ENCODE measurements at regions not wholly inside any gene's neighbourhood (a gene's known extent, or its start where the extent isn't known, plus 50 kb on each side); places are given as distances from the start of the nearest gene placed in this dataset.
A peak's percentile ranks its signal among the peaks of the same experiment; 100 is the strongest.

DNA sequence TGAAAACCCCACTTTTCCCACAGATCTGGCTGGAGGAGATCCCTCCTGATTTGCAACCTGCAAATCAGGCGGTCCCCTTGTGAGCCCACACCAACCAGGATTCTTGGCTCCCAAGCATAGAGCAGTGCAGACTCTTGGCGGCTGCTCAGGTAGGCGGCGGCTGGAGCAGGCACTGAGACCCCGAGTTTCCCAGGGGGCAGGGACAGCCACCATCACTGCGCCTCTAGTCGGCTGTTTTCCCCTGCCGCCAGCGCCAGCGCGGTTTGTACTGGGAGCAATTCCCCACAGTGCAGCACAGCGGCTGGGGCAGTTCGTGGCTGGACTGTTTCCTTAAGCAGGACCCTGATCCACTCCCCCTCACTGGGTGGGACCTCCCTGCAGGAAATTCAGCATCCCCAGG lies 323.3 kb downstream of the TRIB2 start:
- H2BK20ac ChIP-seq (ENCODE audit: low read length), result no peak overlapping the region
- no peaks in the 10 kb centered on the region for H3K79me1 ChIP-seq (ENCODE audit: low read depth, low read length)
- no peak for DNase-seq (ENCODE audit: low read depth in 1 of 2, low spot score in 2 of 2)
- no peak overlapping the region for H3K9ac ChIP-seq (replicated peaks in 1 of 4; ENCODE audit: extremely low read depth in 1 of 4, low read depth in 3 of 4, low read length in 3 of 4)
- H3K9me3 ChIP-seq (ENCODE audit: insufficient read depth in 2 of 2, low read depth in 1 of 2, low read length in 1 of 2), result peaks cover 0 to 4% of the 10 kb centered on the region in 2 experiments; a peak in 1 of 4 replicates
- H4K8ac ChIP-seq (ENCODE audit: extremely low read depth, insufficient read depth, low read length), result no peak overlapping the region
- H3K4me2 ChIP-seq (ENCODE audit: insufficient read depth in 1 of 2, low read depth in 2 of 2, low read length in 2 of 2), result no peak overlapping the region
- no peak for FAIRE-seq
- no peak overlapping the region for H3K27ac ChIP-seq (ENCODE audit: low read depth, low read length)
- H3K4ac ChIP-seq (replicated peaks; ENCODE audit: insufficient read length, low read depth, low read length), result no peak overlapping the region
- ChIA-PET CTCF (ENCODE audit: partially characterized antibody) (interaction anchor here (1.2 to 1.5 kb wide), 2 partner anchors 19 to 33 kb away, joined by 3 to 4 read pairs; no protein-coding TSS in a partner anchor), POLR2A (ENCODE audit: partially characterized antibody) (no interaction called here)
- no peak overlapping the region for H3K14ac ChIP-seq (ENCODE audit: insufficient read length)
- H2AFZ ChIP-seq (ENCODE audit: low read length), result peak overlapping the region; percentile 3; the same call in 1 of the 2 replicates
- H2BK15ac ChIP-seq (ENCODE audit: low read length), result no peak overlapping the region
- no peaks in the 10 kb centered on the region for H3K23me2 ChIP-seq (ENCODE audit: low read depth, low read length)
- H2BK12ac ChIP-seq (ENCODE audit: low read depth, low read length), result no peak overlapping the region
- H3K56ac ChIP-seq (replicated peaks; ENCODE audit: insufficient read length, low read depth, low read length), result no peak overlapping the region
- no peaks in the 10 kb centered on the region for H3K79me2 ChIP-seq (ENCODE audit: control insufficient read depth in 1 of 2, insufficient read depth in 2 of 2, low read length in 2 of 2)
- TF ChIP-seq RAD21 (IDR thresholded peaks at IDR 0.05 in 1 of 2, conservative IDR thresholded peaks at IDR 0.05 in 1 of 2; ENCODE audit: low read depth in 2 of 2, low read length in 2 of 2), result no peak
- no peak for TF ChIP-seq TBP (IDR thresholded peaks at IDR 0.05; ENCODE audit: low read depth, low read length)
- no peak for TF ChIP-seq CBX5 (IDR thresholded peaks at IDR 0.05; ENCODE audit: low read depth, low read length)
- no peaks in the 10 kb centered on the region for H4K20me1 ChIP-seq (replicated peaks in 1 of 2; ENCODE audit: control insufficient read depth in 1 of 2, insufficient read depth in 2 of 2, low read length in 2 of 2)
- no peak overlapping the region for H2BK5ac ChIP-seq (ENCODE audit: low read depth, low read length)
- H3K36me3 ChIP-seq (ENCODE audit: control insufficient read depth in 2 of 4, insufficient read depth in 4 of 4, low read length in 3 of 4), result no peaks in the 10 kb centered on the region
- H2AK5ac ChIP-seq (ENCODE audit: low read depth, low read length), result no peak overlapping the region
- H4K91ac ChIP-seq (replicated peaks; ENCODE audit: insufficient read length, low read length), result no peak overlapping the region
- no peaks in the 10 kb centered on the region for H3K4me1 ChIP-seq (replicated peaks in 1 of 4; ENCODE audit: control insufficient read depth in 3 of 4, insufficient read depth in 4 of 4, low read length in 3 of 4)
- H3K23ac ChIP-seq (ENCODE audit: insufficient read length), result no peak overlapping the region
- no peak overlapping the region for H2BK120ac ChIP-seq (replicated peaks; ENCODE audit: low read depth, low read length)
- WGBS, 2 experiments (ENCODE audit: extremely low coverage in 1 of 2, insufficient coverage in 1 of 2, insufficient read length in 1 of 2, insufficient replicate concordance in 2 of 2, low coverage in 1 of 2, low lambda C conversion rate in 2 of 2, missing lambda C conversion rate in 1 of 2), result 95% methylated on average over 13 of the region's 13 CpGs; no CpG with 5 or more reads in 1 of the 2 experiments
- H3K18ac ChIP-seq (ENCODE audit: extremely low read depth, low read length), result no peak overlapping the region
- H4K5ac ChIP-seq (ENCODE audit: insufficient read length, low read depth, low read length), result no peak overlapping the region
- no peak overlapping the region for H3K4me3 ChIP-seq (ENCODE audit: extremely low read depth in 1 of 4, insufficient read depth in 2 of 4, low read depth in 3 of 4, low read length in 4 of 4)
- H3K27me3 ChIP-seq (replicated peaks in 1 of 4; ENCODE audit: control insufficient read depth in 3 of 4, extremely low read depth in 1 of 4, insufficient read depth in 3 of 4, low read length in 3 of 4), result no peaks in the 10 kb centered on the region

Measured in H1 (cell line).